Ectodermal cell (in vitro differentiated cells): ENCODE measurements at regions not wholly inside any gene's neighbourhood (a gene's known extent, or its start where the extent isn't known, plus 50 kb on each side); places are given as distances from the start of the nearest gene placed in this dataset.

Experiments used
- H3K27ac ChIP-seq: 2 replicates; pipeline ENCODE4 v1.7.0; 2013; ENCODE audit warnings: mild to moderate bottlenecking, low read depth, low read length; ENCODE audit not compliant: insufficient read depth, poor library complexity, severe bottlenecking
- H3K27me3 ChIP-seq: 2 replicates; pipeline ENCODE4 v1.7.0; 2013; ENCODE audit warnings: mild to moderate bottlenecking, low read length; ENCODE audit not compliant: insufficient read depth, control insufficient read depth, poor library complexity, severe bottlenecking
- H3K36me3 ChIP-seq: one replicate; pipeline ENCODE4 v1.7.0; 2013; ENCODE audit warnings: low read length; ENCODE audit not compliant: control insufficient read depth, insufficient read depth
- H3K4me1 ChIP-seq: one replicate; pipeline ENCODE4 v1.7.0; 2013; ENCODE audit warnings: low read length; ENCODE audit not compliant: control insufficient read depth, insufficient read depth
- H3K4me3 ChIP-seq: 2 replicates; pipeline ENCODE4 v1.7.0; 2013; ENCODE audit warnings: low read depth, low read length, control low read depth; ENCODE audit not compliant: insufficient read depth
- H3K9me3 ChIP-seq: 2 replicates; pipeline ENCODE4 v1.7.0; 2013; ENCODE audit warnings: mild to moderate bottlenecking, low read length, moderate library complexity; ENCODE audit not compliant: control insufficient read depth
- WGBS, 2 experiments: methylation state at CpG; one replicate each; pipeline ENCODE4 v1.1.7; 2013; ENCODE audit warnings: missing lambda C conversion rate in 2 of 2; 5-methylcytosine and 5-hydroxymethylcytosine counted together

DNA sequence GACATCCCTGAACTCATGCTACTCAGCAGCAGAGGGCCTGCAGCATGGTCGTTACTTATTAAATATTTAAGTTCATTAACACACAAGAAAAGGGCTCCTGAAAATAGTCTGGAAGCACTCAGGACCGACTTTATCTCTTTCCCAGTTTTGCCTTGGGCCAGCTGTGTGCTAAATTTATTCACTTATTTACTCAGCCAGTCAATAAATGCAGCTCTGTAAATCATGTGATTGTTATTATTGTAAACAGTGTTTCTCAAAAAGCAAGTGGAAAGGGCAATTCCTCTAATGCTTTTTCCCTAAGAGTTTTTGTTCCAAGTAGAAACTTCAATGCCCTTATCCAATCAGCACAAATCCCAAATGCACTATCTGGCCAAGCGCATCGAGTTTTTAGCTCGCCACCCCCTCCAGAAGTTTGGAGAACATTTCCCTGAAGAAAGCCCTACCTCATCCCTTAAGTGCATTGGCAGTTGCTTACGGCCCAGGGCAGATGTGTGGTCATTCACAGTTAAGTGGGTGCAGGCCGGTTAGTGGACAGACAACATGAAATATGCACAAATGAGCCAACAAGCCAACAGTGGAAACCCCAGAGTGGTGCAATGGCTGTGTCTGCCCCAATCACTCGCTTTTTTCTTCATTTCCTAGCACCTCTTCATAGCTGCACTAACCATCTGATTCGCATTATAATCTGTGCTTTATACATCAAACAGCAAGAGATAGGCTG lies 125.8 kb downstream of the SMIM20 start:
- H3K9me3 ChIP-seq = no peaks in the 10 kb centered on the region
- no peak overlapping the region for H3K4me3 ChIP-seq
- H3K36me3 ChIP-seq = no peaks in the 10 kb centered on the region
- 91% methylated on average over 9 of the region's 9 CpGs for WGBS, 2 experiments
- H3K27me3 ChIP-seq = no peaks in the 10 kb centered on the region
- no peaks in the 10 kb centered on the region for H3K4me1 ChIP-seq
- H3K27ac ChIP-seq = no peak overlapping the region

DNA sequence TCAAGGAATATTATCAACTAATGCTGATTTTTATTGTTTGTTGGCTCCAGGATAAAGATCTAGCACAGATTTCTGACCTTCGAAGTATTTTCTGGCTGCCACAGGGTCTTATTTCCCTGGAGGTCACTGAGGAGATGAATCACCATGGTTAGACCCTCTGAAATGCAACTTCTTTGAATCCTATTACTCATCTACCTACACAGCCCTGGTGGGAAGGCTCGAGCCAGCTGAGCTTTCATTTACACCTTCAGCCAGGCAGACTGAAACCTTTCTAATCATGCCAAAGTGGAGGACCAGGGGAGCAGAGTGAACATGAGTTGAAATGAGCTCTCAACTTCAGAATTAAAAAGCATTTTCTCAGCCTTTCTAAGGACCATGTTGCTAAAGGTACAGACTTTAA lies 130.5 kb downstream of the SMIM20 start:
- no peaks in the 10 kb centered on the region for H3K36me3 ChIP-seq
- H3K4me1 ChIP-seq = no peaks in the 10 kb centered on the region
- 75 to 92% methylated on average over 2 of the region's 2 CpGs for WGBS, 2 experiments
- H3K4me3 ChIP-seq = no peak overlapping the region
- no peaks in the 10 kb centered on the region for H3K9me3 ChIP-seq
- no peaks in the 10 kb centered on the region for H3K27me3 ChIP-seq
- no peak overlapping the region for H3K27ac ChIP-seq

DNA sequence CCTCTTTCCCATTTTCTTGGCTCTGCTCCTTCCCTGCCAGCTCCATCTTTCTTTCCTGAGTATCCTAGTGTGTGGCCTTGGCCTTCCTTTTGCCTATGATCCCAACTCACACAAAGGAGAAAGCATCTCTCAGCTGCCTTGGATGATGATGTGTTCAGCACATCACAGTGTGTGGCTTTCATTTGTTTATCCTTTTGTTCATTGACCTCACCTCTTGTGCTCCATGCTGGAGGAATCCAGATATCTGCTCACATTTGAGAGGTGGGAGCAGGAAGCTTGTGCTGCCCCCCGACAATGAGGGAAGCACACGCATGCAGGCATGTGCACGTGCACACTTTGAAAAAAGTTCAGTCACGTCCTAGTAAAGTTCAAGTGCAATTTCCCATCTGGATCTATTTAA lies 131.0 kb downstream of the SMIM20 start:
- Histone ChIP-seq H3K27ac (no peak overlapping the region), H3K27me3 (no peaks in the 10 kb centered on the region), H3K4me1 (no peaks in the 10 kb centered on the region), H3K36me3 (no peaks in the 10 kb centered on the region), H3K9me3 (no peaks in the 10 kb centered on the region), H3K4me3 (no peak overlapping the region)
- 92 to 93% methylated on average over 4 of the region's 4 CpGs for WGBS, 2 experiments

DNA sequence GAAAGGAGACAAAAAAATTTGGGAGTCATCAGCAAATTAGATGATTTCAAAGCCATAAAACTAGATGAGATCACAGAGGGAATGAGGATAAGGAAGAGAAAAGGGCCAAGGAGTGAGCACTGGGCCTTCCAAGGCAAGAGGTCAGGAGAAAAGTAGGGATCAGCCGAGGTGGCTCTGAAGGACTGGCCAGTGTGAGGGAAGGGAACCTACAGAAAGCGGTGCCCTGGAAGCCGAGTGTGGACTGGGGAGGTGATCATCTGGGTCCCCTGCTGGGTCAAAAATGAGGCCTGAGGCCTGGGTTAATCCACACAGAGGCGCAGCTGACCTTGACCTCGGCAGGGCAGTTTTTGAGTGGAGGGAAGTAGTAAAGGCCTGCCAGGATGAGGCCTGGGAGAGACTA lies 133.8 kb downstream of the SMIM20 start:
- Histone ChIP-seq H3K4me1 (no peaks in the 10 kb centered on the region), H3K27me3 (no peaks in the 10 kb centered on the region), H3K27ac (no peak overlapping the region), H3K9me3 (no peaks in the 10 kb centered on the region), H3K4me3 (no peak overlapping the region), H3K36me3 (no peaks in the 10 kb centered on the region)
- whole genome bisulfite sequencing, 2 experiments = 92 to 95% methylated on average over 5 of the region's 5 CpGs

DNA sequence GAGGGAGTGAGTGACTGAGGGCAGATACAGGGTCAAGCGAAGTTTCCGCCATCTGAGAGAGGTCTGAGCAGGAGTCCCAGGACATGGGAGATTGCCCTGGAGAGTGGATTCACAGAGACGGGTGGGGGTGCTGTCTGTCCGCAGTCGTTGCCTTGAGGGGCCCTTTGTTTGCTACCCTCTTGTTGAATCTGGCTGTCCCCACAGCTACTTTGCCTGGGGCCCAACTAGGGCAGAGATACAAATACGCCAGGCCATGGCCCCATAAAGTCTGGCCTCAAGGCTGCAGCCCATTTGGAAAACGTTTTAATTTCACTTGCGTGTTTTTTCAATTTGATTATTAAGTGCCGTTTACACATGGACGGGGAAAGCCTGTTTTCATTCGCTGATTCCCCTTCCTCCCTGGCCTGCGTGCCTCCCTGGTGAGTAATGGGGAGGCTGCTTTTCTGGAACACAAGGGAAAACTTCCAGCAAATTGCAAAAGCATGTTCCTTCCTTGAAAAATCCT lies 134.4 kb downstream of the SMIM20 start:
- no peak overlapping the region for H3K4me3 ChIP-seq
- WGBS, 2 experiments = 78 to 80% methylated on average over 12 of the region's 12 CpGs
- H3K36me3 ChIP-seq = no peaks in the 10 kb centered on the region
- no peaks in the 10 kb centered on the region for H3K27me3 ChIP-seq
- H3K4me1 ChIP-seq = no peaks in the 10 kb centered on the region
- no peaks in the 10 kb centered on the region for H3K9me3 ChIP-seq
- H3K27ac ChIP-seq = no peak overlapping the region

DNA sequence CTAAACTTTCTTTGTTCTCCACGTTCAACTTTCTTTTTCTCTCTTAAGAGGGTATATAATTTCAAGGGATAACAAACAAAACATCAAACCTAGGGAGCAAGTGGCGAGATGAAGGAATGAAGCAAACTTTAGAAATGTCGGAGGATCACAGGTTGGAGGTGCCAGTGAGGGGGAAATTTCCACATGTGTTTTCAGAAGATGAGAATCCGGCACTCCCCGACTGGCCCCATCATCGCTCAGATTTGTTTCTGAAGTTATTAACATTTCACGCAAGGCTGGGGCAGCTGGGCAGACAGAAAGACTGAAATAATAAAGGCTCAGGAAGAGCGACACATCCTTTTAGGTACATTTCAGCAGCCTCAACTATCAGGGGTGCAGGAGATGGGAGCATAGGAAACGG lies 134.9 kb downstream of the SMIM20 start:
- H3K27me3 ChIP-seq = no peaks in the 10 kb centered on the region
- H3K36me3 ChIP-seq = no peaks in the 10 kb centered on the region
- no peak overlapping the region for H3K4me3 ChIP-seq
- WGBS, 2 experiments = 90 to 94% methylated on average over 8 to 9 of the region's 9 CpGs
- H3K27ac ChIP-seq = no peak overlapping the region
- H3K9me3 ChIP-seq = no peaks in the 10 kb centered on the region
- H3K4me1 ChIP-seq = no peaks in the 10 kb centered on the region

DNA sequence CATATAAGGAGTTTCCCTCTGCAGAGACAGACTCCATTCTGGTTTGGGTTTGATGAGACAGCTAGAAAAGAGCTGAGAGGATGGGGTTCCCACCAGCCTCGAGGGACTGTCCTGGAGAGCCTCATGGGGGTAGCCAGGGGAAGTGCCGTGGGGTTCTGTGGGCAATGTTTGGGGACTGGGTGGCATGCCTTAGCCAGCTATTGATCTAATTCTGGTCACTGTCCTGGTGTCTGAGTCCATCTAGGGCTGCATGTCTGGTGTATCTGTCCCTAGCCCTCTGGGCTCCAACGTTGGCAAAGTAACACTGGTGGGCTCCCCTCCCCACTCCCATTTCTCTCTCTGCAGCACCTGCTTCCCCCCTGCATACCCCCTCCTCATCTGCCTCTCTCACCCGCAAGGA lies 135.4 kb downstream of the SMIM20 start:
- no peaks in the 10 kb centered on the region for H3K9me3 ChIP-seq
- no peak overlapping the region for H3K4me3 ChIP-seq
- no peaks in the 10 kb centered on the region for H3K27me3 ChIP-seq
- WGBS, 2 experiments = 91 to 95% methylated on average over 4 of the region's 4 CpGs
- no peaks in the 10 kb centered on the region for H3K36me3 ChIP-seq
- no peak overlapping the region for H3K27ac ChIP-seq
- H3K4me1 ChIP-seq = no peaks in the 10 kb centered on the region

DNA sequence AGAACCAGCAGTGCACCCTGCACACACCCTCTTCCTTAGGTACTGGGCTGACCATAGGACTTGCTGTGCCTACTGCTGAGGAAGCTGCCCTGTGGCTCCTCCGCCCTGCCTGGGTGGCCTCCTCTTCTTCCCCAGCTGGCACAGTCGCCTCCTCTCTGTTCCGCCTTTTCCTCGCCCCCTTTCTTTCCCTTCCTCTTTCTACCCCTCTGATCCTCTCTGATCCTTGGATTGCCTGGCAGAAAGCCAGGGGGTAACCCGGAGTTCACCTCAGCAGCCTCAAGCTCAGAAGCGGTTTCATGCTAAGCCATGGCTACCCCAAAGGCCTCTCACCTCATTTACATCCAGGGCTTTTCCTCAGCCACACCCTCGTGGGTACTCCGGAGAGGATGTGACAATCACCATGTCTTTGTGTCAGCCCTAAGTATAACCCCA lies 136.2 kb downstream of the SMIM20 start:
- Histone ChIP-seq H3K27ac (no peak overlapping the region), H3K36me3 (no peaks in the 10 kb centered on the region), H3K4me3 (no peak overlapping the region), H3K27me3 (no peaks in the 10 kb centered on the region), H3K9me3 (no peaks in the 10 kb centered on the region), H3K4me1 (no peaks in the 10 kb centered on the region)
- WGBS, 2 experiments = 91 to 92% methylated on average over 8 of the region's 8 CpGs

DNA sequence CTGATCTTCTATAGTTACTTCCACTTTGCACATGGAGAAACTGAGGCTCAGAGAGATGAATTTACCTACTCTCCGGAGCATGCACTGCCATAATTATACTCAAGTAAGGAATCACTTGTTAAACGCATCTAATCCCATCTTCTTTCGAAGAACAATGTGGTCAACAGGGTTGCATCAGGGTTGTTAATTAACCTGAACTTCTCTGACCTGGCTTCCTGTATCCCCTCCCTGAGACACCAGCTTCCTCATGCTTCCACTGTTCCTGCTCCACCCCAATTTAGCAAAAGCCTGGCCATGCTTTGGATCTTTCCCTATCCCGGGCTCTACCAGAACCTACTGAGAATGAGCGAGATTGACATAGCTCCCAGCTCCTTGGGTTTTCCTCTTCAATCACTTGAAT lies 136.7 kb downstream of the SMIM20 start:
- Histone ChIP-seq H3K4me3 (no peak overlapping the region), H3K27me3 (no peaks in the 10 kb centered on the region), H3K9me3 (no peaks in the 10 kb centered on the region), H3K36me3 (no peaks in the 10 kb centered on the region), H3K4me1 (no peaks in the 10 kb centered on the region), H3K27ac (no peak overlapping the region)
- 91 to 94% methylated on average over 5 of the region's 5 CpGs for WGBS, 2 experiments

DNA sequence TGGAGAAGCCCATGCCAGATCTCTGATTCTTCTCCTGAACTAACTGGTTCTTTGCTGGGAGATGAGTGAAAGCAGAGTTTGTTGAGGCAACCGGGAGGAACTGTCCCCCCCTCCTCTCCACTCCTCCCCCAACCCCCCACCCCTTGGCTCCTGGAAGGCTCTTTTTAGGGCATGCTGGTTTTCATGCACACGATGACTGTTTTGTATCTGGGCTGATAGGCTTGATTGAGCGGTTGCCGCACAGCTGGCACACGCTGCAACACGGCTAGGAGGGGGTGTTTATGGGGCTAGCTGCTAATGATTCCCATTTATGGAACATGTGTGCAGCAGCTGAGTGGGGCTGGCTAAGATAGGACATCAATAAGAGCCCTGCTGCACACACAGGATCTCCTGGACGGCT lies 137.2 kb downstream of the SMIM20 start:
- no peak overlapping the region for H3K4me3 ChIP-seq
- 90 to 93% methylated on average over 7 of the region's 7 CpGs for WGBS, 2 experiments
- no peaks in the 10 kb centered on the region for H3K4me1 ChIP-seq
- no peaks in the 10 kb centered on the region for H3K27me3 ChIP-seq
- H3K36me3 ChIP-seq = no peaks in the 10 kb centered on the region
- H3K9me3 ChIP-seq = no peaks in the 10 kb centered on the region
- H3K27ac ChIP-seq = no peak overlapping the region
